ENCODE measurements at regions not wholly inside any gene's neighbourhood (a gene's known extent, or its start where the extent isn't known, plus 50 kb on each side); places are given as distances from the start of the nearest gene placed in this dataset.

DNA sequence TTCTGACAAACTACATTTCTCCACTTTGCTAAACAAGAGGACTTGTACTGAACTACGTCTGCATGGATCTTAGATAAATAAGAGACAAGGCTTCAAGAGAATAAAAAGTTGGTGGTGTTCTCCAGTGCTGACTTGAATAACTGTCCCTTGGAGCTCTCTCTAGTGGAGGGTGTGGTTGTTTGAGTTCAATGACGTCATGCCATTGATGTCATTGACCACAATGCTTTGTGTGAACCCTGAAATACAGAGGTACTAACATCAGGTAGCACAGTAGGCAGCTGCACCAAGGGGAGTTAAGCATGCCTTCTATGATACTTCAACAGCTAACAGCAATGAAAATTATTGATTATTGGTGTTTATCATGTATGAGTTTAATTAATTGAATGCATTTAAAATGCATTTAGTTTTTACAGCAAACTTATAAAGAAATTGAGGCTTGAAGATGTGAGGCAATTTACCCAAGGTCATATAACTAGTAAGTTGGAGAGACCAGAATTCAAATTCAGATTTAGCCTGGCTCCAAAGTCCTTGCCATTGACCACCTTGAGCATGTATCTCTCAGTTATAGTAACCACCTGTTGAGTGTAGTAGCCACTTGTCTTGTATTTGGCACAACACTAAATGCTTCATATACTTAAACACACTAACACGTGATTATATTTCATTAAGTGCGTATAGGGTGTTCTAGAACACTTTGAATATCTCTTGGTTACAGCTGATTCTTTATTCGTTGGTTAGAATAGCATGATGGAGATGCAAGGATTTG lies 126.0 kb upstream of the ANKRD28 start:
- Histone ChIP-seq H3K27me3 (ENCODE audit: control insufficient read depth in 2 of 2, insufficient read depth in 2 of 2, low read length in 2 of 2) (no peaks in the 10 kb centered on the region), H3K4me3 (ENCODE audit: low read length) (no peak overlapping the region), H3K9me3 (ENCODE audit: control insufficient read depth in 2 of 3, low read length in 3 of 3) (no peaks in the 10 kb centered on the region), H3K27ac (ENCODE audit: low read depth, low read length) (no peak overlapping the region), H3K36me3 (ENCODE audit: control insufficient read depth in 2 of 3, insufficient read depth in 3 of 3, low read length in 3 of 3) (no peaks in the 10 kb centered on the region), H3K4me1 (ENCODE audit: control insufficient read depth in 2 of 2, insufficient read depth in 2 of 2, low read length in 2 of 2) (no peaks in the 10 kb centered on the region)
- POLR2A ChIA-PET, result no interaction called here
- DNase-seq (peak in 1 of 9 donors; percentile 7), ATAC-seq (no peak)
- CTCF ChIA-PET, result no interaction called here
- no peak overlapping the region for H3K27ac Mint-ChIP-seq
- peaks cover 0 to 18% (median 6%) of the 10 kb centered on the region in 5 donors for H3K27me3 Mint-ChIP-seq
- H3K36me3 Mint-ChIP-seq, result no peaks in the 10 kb centered on the region
- no peaks in the 10 kb centered on the region for H3K9me3 Mint-ChIP-seq
- no peak overlapping the region for H3K4me3 Mint-ChIP-seq
- intact Hi-C loops (cut with micrococcal nuclease), result no loop called here
- peaks cover 0 to 2% (median 0%) of the 10 kb centered on the region in 7 donors for H3K4me1 Mint-ChIP-seq

DNA sequence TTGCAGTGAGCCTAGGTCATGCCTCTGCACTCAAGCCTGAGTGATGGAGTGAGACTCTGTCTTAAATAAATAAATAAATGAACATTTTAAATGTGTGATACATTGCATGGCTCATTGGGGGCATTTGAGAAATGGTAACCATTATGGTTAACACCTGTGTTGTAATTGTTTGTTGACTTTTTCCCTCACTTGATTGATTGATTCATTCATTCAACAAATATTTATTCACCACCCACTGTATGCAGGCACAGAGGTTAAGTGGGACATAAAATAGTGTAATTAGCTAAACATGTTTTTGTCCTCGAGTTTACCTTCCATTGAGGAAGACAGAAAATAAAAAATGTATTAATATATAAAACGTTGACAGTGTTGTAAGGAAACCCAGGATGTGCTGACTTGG lies 127.1 kb upstream of the ANKRD28 start:
- POLR2A ChIA-PET, result no interaction called here
- no peaks in the 10 kb centered on the region for H3K9me3 Mint-ChIP-seq

DNA sequence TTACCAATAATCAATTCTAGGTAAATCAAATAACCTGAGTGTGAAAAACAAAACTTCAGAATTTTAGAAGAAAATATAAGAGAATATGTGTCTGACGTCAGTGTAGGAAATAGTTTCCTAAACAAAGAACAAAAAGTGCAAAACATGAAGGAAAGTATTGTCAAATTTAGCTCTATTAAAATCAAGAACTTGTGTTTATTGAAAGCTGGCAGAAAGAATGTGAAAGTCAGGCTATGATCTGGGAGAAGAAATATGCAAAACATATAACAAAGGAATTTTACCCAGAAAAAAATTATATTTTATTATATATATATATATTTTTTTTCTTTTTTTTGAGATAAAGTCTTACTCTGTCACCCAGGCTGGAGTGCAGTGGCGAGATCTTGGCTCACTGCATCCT lies 129.1 kb upstream of the ANKRD28 start:
- intact Hi-C loops (cut with micrococcal nuclease), result no loop called here
- Histone ChIP-seq H3K4me3 (ENCODE audit: low read length) (no peak overlapping the region), H3K4me1 (ENCODE audit: control insufficient read depth in 2 of 2, insufficient read depth in 2 of 2, low read length in 2 of 2) (no peaks in the 10 kb centered on the region), H3K9me3 (ENCODE audit: control insufficient read depth in 2 of 3, low read length in 3 of 3) (no peaks in the 10 kb centered on the region), H3K36me3 (ENCODE audit: control insufficient read depth in 2 of 3, insufficient read depth in 3 of 3, low read length in 3 of 3) (no peaks in the 10 kb centered on the region), H3K27ac (ENCODE audit: low read depth, low read length) (no peak overlapping the region), H3K27me3 (ENCODE audit: control insufficient read depth in 2 of 2, insufficient read depth in 2 of 2, low read length in 2 of 2) (no peaks in the 10 kb centered on the region)
- Mint-ChIP-seq H3K27ac (no peak overlapping the region), H3K4me1 (peaks cover 0 to 2% (median 0%) of the 10 kb centered on the region in 7 donors), H3K27me3 (peaks cover 0 to 18% (median 6%) of the 10 kb centered on the region in 5 donors), H3K9me3 (no peaks in the 10 kb centered on the region), H3K36me3 (no peaks in the 10 kb centered on the region), H3K4me3 (no peak overlapping the region)
- ChIA-PET POLR2A (no interaction called here), CTCF (no interaction called here)
- ATAC-seq (no peak), DNase-seq (no peak)

More for the DNA sequence above, 127.1 kb upstream of the ANKRD28 start:
- no peaks in the 10 kb centered on the region for H3K36me3 ChIP-seq (ENCODE audit: control insufficient read depth in 2 of 3, insufficient read depth in 3 of 3, low read length in 3 of 3)
- intact Hi-C loops (cut with micrococcal nuclease), result no loop called here
- no peak overlapping the region for H3K27ac ChIP-seq (ENCODE audit: low read depth, low read length)
- no peak for ATAC-seq
- Mint-ChIP-seq H3K4me1 (peaks cover 0 to 2% (median 0%) of the 10 kb centered on the region in 7 donors), H3K4me3 (no peak overlapping the region), H3K36me3 (no peaks in the 10 kb centered on the region), H3K27ac (no peak overlapping the region), H3K27me3 (peaks cover 0 to 20% (median 6%) of the 10 kb centered on the region in 5 donors)
- H3K4me3 ChIP-seq (ENCODE audit: low read length), result no peak overlapping the region
- H3K4me1 ChIP-seq (ENCODE audit: control insufficient read depth in 2 of 2, insufficient read depth in 2 of 2, low read length in 2 of 2), result no peaks in the 10 kb centered on the region
- no peaks in the 10 kb centered on the region for H3K9me3 ChIP-seq (ENCODE audit: control insufficient read depth in 2 of 3, low read length in 3 of 3)
- no peaks in the 10 kb centered on the region for H3K27me3 ChIP-seq (ENCODE audit: control insufficient read depth in 2 of 2, insufficient read depth in 2 of 2, low read length in 2 of 2)
- no peak for DNase-seq
- CTCF ChIA-PET, result no interaction called here

DNA sequence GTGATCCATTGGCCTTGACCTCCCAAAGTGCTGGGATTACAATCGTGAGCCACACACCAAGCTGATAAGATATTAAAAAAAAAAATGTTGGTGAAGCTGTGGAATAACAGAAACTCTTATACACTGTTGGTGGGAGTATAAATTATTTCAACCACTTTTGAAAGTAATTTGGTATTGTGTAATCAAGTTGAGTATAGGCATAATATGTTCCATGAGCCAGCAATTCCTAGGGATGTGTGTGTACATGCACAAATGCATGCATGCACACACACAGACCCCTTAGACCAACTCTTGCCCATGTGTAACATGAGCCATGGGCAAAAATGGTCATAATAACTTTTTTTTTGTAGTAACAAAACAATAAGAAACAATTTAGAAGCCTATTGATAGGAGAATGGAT lies 130.2 kb upstream of the ANKRD28 start:
- H3K36me3 ChIP-seq (ENCODE audit: control insufficient read depth in 2 of 3, insufficient read depth in 3 of 3, low read length in 3 of 3), result no peaks in the 10 kb centered on the region
- H3K9me3 Mint-ChIP-seq, result no peaks in the 10 kb centered on the region
- DNase-seq, result no peak
- peaks cover 0 to 18% (median 6%) of the 10 kb centered on the region in 5 donors for H3K27me3 Mint-ChIP-seq
- H3K4me3 Mint-ChIP-seq, result no peak overlapping the region
- peaks cover 0 to 2% (median 0%) of the 10 kb centered on the region in 7 donors for H3K4me1 Mint-ChIP-seq
- no peaks in the 10 kb centered on the region for H3K36me3 Mint-ChIP-seq
- no peak overlapping the region for H3K27ac ChIP-seq (ENCODE audit: low read depth, low read length)
- H3K27ac Mint-ChIP-seq, result no peak overlapping the region
- no peaks in the 10 kb centered on the region for H3K27me3 ChIP-seq (ENCODE audit: control insufficient read depth in 2 of 2, insufficient read depth in 2 of 2, low read length in 2 of 2)
- intact Hi-C loops (cut with micrococcal nuclease), result no loop called here
- ChIA-PET POLR2A (no interaction called here), CTCF (no interaction called here)
- H3K4me3 ChIP-seq (ENCODE audit: low read length), result no peak overlapping the region
- H3K9me3 ChIP-seq (ENCODE audit: control insufficient read depth in 2 of 3, low read length in 3 of 3), result no peaks in the 10 kb centered on the region
- no peak for ATAC-seq
- no peaks in the 10 kb centered on the region for H3K4me1 ChIP-seq (ENCODE audit: control insufficient read depth in 2 of 2, insufficient read depth in 2 of 2, low read length in 2 of 2)

DNA sequence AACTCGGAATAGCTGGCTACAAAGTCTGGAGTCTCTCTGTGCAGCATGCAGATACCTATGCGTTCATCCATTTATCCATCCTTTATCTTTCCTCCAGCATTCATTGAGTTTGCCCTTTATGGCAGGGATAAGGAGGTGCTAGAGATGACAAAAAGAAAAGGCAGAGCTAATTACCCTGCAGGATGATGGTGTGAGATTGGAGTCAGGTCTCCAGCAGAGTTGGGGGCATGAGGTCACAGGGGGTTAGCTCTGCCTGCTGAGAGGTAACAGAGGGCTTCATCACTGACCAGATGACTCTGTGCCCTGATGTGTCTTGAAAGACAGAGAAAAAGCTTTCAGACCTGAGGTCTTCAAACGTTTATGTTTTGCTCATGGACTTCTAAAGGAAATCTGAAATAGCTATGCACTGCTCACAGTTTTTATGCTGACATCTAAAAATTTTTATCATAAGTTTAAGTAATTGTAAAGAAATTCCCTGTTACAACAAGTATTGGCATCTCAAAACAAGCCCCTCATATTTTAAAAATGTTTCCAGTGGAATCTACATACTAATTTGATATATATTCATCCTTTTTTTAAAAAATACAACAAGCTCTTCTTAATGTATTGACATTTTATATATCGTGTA lies 132.3 kb upstream of the ANKRD28 start:
- ChIA-PET POLR2A (no interaction called here), CTCF (no interaction called here)
- ATAC-seq, result no peak

DNA sequence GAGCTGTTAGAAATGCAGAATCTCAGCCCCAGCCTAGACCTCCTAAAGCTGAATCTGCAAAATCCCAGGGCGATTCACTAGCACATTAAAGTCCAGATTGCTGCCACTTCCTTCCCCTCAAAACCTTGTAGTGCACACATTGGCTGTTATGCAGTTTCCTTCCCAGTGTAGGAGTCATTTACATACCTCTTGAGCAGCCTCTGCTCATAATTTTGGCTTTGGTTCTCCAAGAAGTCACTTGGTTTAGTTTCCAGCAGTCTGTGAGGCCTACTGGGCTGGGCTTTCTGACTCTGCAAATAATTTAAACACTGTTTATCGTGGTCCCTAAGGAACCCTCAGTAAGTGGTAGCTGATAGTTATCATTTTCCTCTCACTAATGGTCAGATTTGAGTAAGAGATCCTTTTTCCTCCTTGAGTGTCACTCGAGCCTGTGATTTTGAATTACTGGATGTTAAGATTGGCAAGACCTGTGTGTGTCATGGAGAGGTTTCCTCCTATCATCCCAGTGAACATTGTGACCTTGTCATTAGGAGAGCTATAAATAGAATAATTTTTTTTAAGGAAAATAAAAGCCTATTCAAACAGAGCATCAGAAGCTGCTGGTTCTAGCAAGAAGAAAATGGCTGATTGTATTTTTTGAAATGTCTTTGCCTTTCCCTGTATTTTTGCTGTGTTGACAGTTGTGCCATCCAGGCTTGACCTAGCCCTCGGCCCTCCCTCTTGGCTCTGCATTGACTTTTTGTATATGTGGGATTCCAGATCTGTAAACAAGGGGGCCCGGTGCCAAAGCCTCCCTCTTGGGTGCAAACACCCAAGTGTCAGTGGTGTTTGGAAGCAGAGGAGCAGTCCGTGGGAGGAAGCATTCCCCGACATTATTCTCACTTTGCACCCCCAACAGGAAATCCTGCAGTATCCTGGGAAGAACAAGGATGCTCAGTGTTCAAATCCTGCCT lies 134.8 kb upstream of the ANKRD28 start:
- intact Hi-C loops (cut with micrococcal nuclease), result no loop called here
- no peak overlapping the region for H3K4me3 ChIP-seq (ENCODE audit: low read length)
- Mint-ChIP-seq H3K4me1 (no peaks in the 10 kb centered on the region), H3K9me3 (peaks cover 0 to 1% (median 0%) of the 10 kb centered on the region in 11 donors), H3K27ac (no peak overlapping the region), H3K36me3 (no peaks in the 10 kb centered on the region), H3K27me3 (peaks cover 0 to 9% (median 0%) of the 10 kb centered on the region in 5 donors), H3K4me3 (no peak overlapping the region)
- H3K27ac ChIP-seq (ENCODE audit: low read depth, low read length), result no peak overlapping the region
- H3K27me3 ChIP-seq (ENCODE audit: control insufficient read depth in 2 of 2, insufficient read depth in 2 of 2, low read length in 2 of 2), result no peaks in the 10 kb centered on the region
- no peak for DNase-seq
- POLR2A ChIA-PET, result no interaction called here
- H3K4me1 ChIP-seq (ENCODE audit: control insufficient read depth in 2 of 2, insufficient read depth in 2 of 2, low read length in 2 of 2), result no peaks in the 10 kb centered on the region
- no peaks in the 10 kb centered on the region for H3K9me3 ChIP-seq (ENCODE audit: control insufficient read depth in 2 of 3, low read length in 3 of 3)
- ATAC-seq, result no peak
- CTCF ChIA-PET, result no interaction called here
- no peaks in the 10 kb centered on the region for H3K36me3 ChIP-seq (ENCODE audit: control insufficient read depth in 2 of 3, insufficient read depth in 3 of 3, low read length in 3 of 3)

More for the DNA sequence above, 132.3 kb upstream of the ANKRD28 start:
- no peak overlapping the region for H3K27ac Mint-ChIP-seq
- Histone ChIP-seq H3K9me3 (ENCODE audit: control insufficient read depth in 2 of 3, low read length in 3 of 3) (no peaks in the 10 kb centered on the region), H3K4me3 (ENCODE audit: low read length) (no peak overlapping the region), H3K27me3 (ENCODE audit: control insufficient read depth in 2 of 2, insufficient read depth in 2 of 2, low read length in 2 of 2) (no peaks in the 10 kb centered on the region), H3K4me1 (ENCODE audit: control insufficient read depth in 2 of 2, insufficient read depth in 2 of 2, low read length in 2 of 2) (no peaks in the 10 kb centered on the region), H3K36me3 (ENCODE audit: control insufficient read depth in 2 of 3, insufficient read depth in 3 of 3, low read length in 3 of 3) (no peaks in the 10 kb centered on the region), H3K27ac (ENCODE audit: low read depth, low read length) (no peak overlapping the region)
- no peak overlapping the region for H3K4me3 Mint-ChIP-seq
- no peak for DNase-seq
- no peaks in the 10 kb centered on the region for H3K9me3 Mint-ChIP-seq
- no peaks in the 10 kb centered on the region for H3K36me3 Mint-ChIP-seq
- intact Hi-C loops (cut with micrococcal nuclease), result no loop called here
- H3K4me1 Mint-ChIP-seq, result no peaks in the 10 kb centered on the region
- H3K27me3 Mint-ChIP-seq, result peaks cover 0 to 18% (median 5%) of the 10 kb centered on the region in 5 donors

All from naive thymus-derived CD4-positive, alpha-beta T cell (primary cell).